Upper lobe of left lung (tissue), 6 donors: ENCODE measurements at regions not wholly inside any gene's neighbourhood (a gene's known extent, or its start where the extent isn't known, plus 50 kb on each side); places are given as distances from the start of the nearest gene placed in this dataset.

Source experiments
- ATAC-seq, 2 donors: fragments of 200-7000 bp; cut with Tn5 transposase; one replicate each; pipeline ENCODE4 v1.9.1; 2022; ENCODE audit warnings: mild to moderate bottlenecking in 2 of 2, moderate library complexity in 2 of 2; ENCODE audit not compliant: low FRiP score in 2 of 2
- DNase-seq, 2 donors: peaks; one replicate each; pipeline ENCODE4 v3.0.0-alpha.2; 2019 to 2020
- H3K27ac ChIP-seq, 4 donors: fragments of 200-600 bp; sonication (generic); one replicate each; pipeline ENCODE4 v1.5.1; 2016 to 2019
- H3K27me3 ChIP-seq, 4 donors: fragments of 200-600 bp; sonication (generic); one replicate each; pipeline ENCODE4 v1.5.1; 2017 to 2019
- H3K36me3 ChIP-seq, 4 donors: fragments of 200-600 bp; sonication (generic); one replicate each; pipeline ENCODE4 v1.5.1; 2016 to 2019
- H3K4me1 ChIP-seq, 4 donors: fragments of 200-600 bp; sonication (generic); one replicate each; pipeline ENCODE4 v1.5.1; 2018 to 2019
- H3K4me3 ChIP-seq, 4 donors: fragments of 200-600 bp; sonication (generic); one replicate each; pipeline ENCODE4 v1.5.1; 2017 to 2019; ENCODE audit warnings: mild to moderate bottlenecking in 2 of 4, moderate library complexity in 1 of 4
- H3K9me3 ChIP-seq, 4 donors: fragments of 200-600 bp; sonication (generic); one replicate each; pipeline ENCODE4 v1.5.1; 2018 to 2019
- EP300 ChIP-seq, 4 donors: sonication (generic); formaldehyde crosslinking; IDR thresholded peaks; one replicate each; pipeline ENCODE4 v1.5.1; 2017; ENCODE audit warnings: antibody characterized with exemption in 4 of 4, control low read depth in 2 of 4
- POLR2A ChIP-seq, 4 donors: fragments of 450-650 bp; IDR thresholded peaks; one replicate each; pipeline ENCODE4 v1.5.1; 2016 to 2017; ENCODE audit warnings: antibody characterized with exemption in 4 of 4, mild to moderate bottlenecking in 2 of 4
- POLR2AphosphoS5 ChIP-seq, 2 donors: sonication (generic); formaldehyde crosslinking; IDR thresholded peaks; one replicate each; pipeline ENCODE4 v1.5.1; 2017; ENCODE audit warnings: antibody characterized with exemption in 2 of 2
- WGBS, 2 donors: methylation state at CpG; one replicate each; pipeline ENCODE4 v1.1.5; 2017 to 2018; 5-methylcytosine and 5-hydroxymethylcytosine counted together
- TF ChIP-seq, protein P1 (sequence below), 6 experiments: fragments of 450-650 bp in 4 of 6; fragments of 200-600 bp in 2 of 6; sonication (generic) in 2 of 6; IDR thresholded peaks; one replicate each; pipeline ENCODE4 v1.5.1; 2016 to 2019; ENCODE audit warnings: antibody characterized with exemption in 6 of 6
- donor health status: DM: no; HTN: no; CAD: no; lungs with moderate emphysema.
- donor health status: DM: no; HTN: yes; CAD: no; lungs with severe emphysema.

DNA sequence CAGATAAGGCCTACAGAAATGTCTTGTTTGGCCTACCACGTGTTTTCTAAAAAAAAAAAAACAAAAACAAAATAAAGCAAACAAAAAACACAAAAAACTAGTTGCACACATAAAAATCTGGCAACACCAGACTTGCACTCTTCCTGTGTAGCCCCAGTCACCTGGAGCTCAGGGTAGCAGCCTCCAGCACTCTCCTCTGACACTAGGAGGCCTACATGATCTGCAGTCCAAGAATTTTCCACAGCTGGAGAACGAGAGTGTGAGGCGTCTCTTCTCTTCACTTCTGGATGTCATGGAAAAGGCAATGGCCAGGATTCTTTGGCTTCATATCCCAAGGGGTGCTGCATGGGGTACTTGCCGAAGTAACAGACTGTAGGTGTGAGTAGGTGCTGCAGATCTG, 310.2 kb upstream of the SALL1 start:
- Histone ChIP-seq H3K9me3 (no peaks in the 10 kb centered on the region), H3K27ac (no peak overlapping the region), H3K36me3 (no peaks in the 10 kb centered on the region), H3K4me1 (no peaks in the 10 kb centered on the region), H3K27me3 (no peaks in the 10 kb centered on the region), H3K4me3 (no peak overlapping the region)
- 77 to 92% methylated on average over 4 of the region's 4 CpGs for WGBS, 2 donors
- no peak for TF ChIP-seq EP300 (IDR thresholded peaks at IDR 0.05)
- TF ChIP-seq, protein P1, sequence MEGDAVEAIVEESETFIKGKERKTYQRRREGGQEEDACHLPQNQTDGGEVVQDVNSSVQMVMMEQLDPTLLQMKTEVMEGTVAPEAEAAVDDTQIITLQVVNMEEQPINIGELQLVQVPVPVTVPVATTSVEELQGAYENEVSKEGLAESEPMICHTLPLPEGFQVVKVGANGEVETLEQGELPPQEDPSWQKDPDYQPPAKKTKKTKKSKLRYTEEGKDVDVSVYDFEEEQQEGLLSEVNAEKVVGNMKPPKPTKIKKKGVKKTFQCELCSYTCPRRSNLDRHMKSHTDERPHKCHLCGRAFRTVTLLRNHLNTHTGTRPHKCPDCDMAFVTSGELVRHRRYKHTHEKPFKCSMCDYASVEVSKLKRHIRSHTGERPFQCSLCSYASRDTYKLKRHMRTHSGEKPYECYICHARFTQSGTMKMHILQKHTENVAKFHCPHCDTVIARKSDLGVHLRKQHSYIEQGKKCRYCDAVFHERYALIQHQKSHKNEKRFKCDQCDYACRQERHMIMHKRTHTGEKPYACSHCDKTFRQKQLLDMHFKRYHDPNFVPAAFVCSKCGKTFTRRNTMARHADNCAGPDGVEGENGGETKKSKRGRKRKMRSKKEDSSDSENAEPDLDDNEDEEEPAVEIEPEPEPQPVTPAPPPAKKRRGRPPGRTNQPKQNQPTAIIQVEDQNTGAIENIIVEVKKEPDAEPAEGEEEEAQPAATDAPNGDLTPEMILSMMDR (IDR thresholded peaks at IDR 0.05) = no peak
- TF ChIP-seq POLR2A (IDR thresholded peaks at IDR 0.05) = no peak
- TF ChIP-seq POLR2AphosphoS5 (IDR thresholded peaks at IDR 0.05) = no peak
- DNase-seq = no peak
- no peak for ATAC-seq

DNA sequence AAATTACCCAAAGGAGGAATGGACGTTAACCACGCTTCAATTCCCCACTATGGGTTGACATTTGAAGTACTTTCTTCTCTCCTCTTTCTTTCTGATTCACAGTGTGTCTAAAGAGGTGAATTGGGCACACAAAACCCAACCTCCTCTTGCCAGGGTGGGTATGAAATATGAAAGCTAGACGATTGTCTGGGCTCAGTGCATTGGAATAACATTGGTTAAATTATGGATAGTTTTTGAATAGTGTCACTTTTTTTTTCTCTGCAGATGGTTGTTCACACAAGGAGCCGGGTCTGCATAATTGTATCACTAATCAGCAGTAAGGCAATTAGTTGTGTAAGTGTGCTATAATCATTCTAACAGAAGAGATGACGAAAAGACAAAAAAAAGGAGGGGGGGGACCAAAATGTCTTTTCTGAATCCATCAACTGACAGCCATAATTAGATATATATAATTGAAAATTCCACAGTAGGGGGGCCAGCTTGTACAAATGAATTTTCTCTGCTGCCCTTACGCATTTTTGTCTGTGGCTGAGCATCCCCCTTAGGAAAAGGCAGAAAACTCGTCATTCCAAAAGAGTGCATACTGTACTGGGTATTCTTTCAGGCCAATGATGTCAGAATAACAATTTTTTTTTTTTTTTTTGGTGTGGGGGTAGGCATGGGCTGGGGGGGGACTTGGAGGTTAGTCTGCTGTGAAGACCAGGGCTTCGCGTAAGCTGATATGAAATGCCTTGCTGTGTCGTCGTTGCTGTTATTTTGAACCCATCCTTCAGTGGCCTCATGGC, 307.5 kb upstream of the SALL1 start:
- Histone ChIP-seq H3K4me1 (no peaks in the 10 kb centered on the region), H3K9me3 (no peaks in the 10 kb centered on the region), H3K27me3 (no peaks in the 10 kb centered on the region), H3K4me3 (no peak overlapping the region), H3K36me3 (no peaks in the 10 kb centered on the region), H3K27ac (no peak overlapping the region)
- ATAC-seq (no peak), DNase-seq (no peak)
- no peak for TF ChIP-seq POLR2AphosphoS5 (IDR thresholded peaks at IDR 0.05)
- TF ChIP-seq POLR2A (IDR thresholded peaks at IDR 0.05) = no peak
- no peak for TF ChIP-seq EP300 (IDR thresholded peaks at IDR 0.05)
- TF ChIP-seq, protein P1 (IDR thresholded peaks at IDR 0.05) = no peak
- 81 to 84% methylated on average over 11 of the region's 11 CpGs for WGBS, 2 donors

GRCh38 chr16:51457775-51458174, 306.7 kb upstream of the SALL1 start:
- ATAC-seq = no peak

GRCh38 chr16:51455398-51455797, 304.3 kb upstream of the SALL1 start:
- Histone ChIP-seq H3K36me3 (no peaks in the 10 kb centered on the region), H3K9me3 (no peaks in the 10 kb centered on the region), H3K4me1 (no peaks in the 10 kb centered on the region), H3K27me3 (no peaks in the 10 kb centered on the region), H3K27ac (no peak overlapping the region), H3K4me3 (no peak overlapping the region)
- no peak for TF ChIP-seq POLR2AphosphoS5 (IDR thresholded peaks at IDR 0.05)
- TF ChIP-seq, protein P1 (IDR thresholded peaks at IDR 0.05) = no peak
- TF ChIP-seq EP300 (IDR thresholded peaks at IDR 0.05) = no peak
- TF ChIP-seq POLR2A (IDR thresholded peaks at IDR 0.05) = no peak
- ATAC-seq = no peak
- DNase-seq = no peak
- WGBS, 2 donors = 74 to 93% methylated on average over 1 of the region's 1 CpG

More at GRCh38 chr16:51457775-51458174, 306.7 kb upstream of the SALL1 start:
- Histone ChIP-seq H3K36me3 (no peaks in the 10 kb centered on the region), H3K27ac (no peak overlapping the region), H3K27me3 (no peaks in the 10 kb centered on the region), H3K4me3 (no peak overlapping the region), H3K9me3 (no peaks in the 10 kb centered on the region), H3K4me1 (no peaks in the 10 kb centered on the region)
- WGBS, 2 donors = 69 to 70% methylated on average over 7 of the region's 7 CpGs
- no peak for DNase-seq
- TF ChIP-seq POLR2AphosphoS5 (IDR thresholded peaks at IDR 0.05) (no peak), EP300 (IDR thresholded peaks at IDR 0.05) (no peak), POLR2A (IDR thresholded peaks at IDR 0.05) (no peak)
- TF ChIP-seq, protein P1 (IDR thresholded peaks at IDR 0.05) = no peak

GRCh38 chr16:51453251-51453650, 302.2 kb upstream of the SALL1 start:
- Histone ChIP-seq H3K9me3 (no peaks in the 10 kb centered on the region), H3K4me3 (no peak overlapping the region), H3K27ac (no peak overlapping the region), H3K4me1 (no peaks in the 10 kb centered on the region), H3K36me3 (no peaks in the 10 kb centered on the region), H3K27me3 (no peaks in the 10 kb centered on the region)
- TF ChIP-seq, protein P1 (IDR thresholded peaks at IDR 0.05) = no peak
- no peak for TF ChIP-seq EP300 (IDR thresholded peaks at IDR 0.05)
- TF ChIP-seq POLR2AphosphoS5 (IDR thresholded peaks at IDR 0.05) = no peak
- TF ChIP-seq POLR2A (IDR thresholded peaks at IDR 0.05) = no peak
- DNase-seq = no peak
- no peak for ATAC-seq
- 86 to 91% methylated on average over 1 of the region's 1 CpG for WGBS, 2 donors
